T-helper 1 cell treated with Interleukin-12 subunit alpha and Interleukin-12 subunit beta and Interleukin-4 antibody, amounts not matched to agents 30 ng/mL and 1 ng/mL, for 36 hours (primary cell): ENCODE measurements at regions not wholly inside any gene's neighbourhood (a gene's known extent, or its start where the extent isn't known, plus 50 kb on each side); places are given as distances from the start of the nearest gene placed in this dataset.
"Not testable (repeated sequence)": the region's sequence is repeated elsewhere in the genome, so short reads cannot be mapped to it uniquely, and the experiment has no call there.

ENCODE experiments used
- intact Hi-C: fragments of 100-400 bp; cut with micrococcal nuclease; formaldehyde crosslinking; loops from one replicate; pipeline ENCODE4 v1.15.1; 2024

DNA sequence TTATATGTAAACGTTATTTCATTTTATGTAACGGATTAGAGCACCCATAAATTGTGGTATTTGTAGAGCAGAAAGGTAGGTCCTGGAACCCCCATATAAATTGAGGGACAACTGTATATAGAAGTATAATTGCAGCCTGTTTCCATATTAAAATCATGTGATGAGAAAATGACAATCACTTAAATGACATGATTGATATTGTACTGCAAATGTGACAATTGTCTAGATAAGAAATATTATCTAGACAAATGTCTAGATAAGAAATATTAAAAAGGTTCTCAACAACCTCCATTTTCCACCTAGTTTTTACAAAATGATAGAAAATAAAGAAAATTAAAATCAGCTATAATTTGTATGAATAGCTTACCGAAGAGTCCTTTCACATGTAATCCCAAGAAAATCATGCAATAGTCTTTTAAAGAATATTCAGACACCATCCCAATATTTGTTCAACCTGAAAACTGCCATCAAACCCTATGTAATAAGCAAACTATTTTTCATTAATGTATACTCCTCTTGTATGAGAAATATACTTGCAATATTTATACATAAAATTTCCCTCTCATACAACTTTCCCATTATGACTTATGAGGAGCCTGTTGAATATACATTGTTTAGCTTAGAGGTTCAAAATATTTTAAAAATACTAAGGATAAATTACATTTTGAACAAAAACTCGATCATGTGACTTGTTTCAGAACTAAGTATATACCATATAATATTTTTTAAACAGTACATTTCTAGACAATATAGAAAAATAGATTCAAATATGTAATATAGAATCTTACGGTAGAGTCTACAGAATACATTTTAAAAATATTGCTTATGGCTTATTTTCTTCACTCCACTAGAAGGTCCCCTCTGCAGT is 153.2 kb downstream of the CRPPA start:
- intact Hi-C loops, result no loop called here

DNA sequence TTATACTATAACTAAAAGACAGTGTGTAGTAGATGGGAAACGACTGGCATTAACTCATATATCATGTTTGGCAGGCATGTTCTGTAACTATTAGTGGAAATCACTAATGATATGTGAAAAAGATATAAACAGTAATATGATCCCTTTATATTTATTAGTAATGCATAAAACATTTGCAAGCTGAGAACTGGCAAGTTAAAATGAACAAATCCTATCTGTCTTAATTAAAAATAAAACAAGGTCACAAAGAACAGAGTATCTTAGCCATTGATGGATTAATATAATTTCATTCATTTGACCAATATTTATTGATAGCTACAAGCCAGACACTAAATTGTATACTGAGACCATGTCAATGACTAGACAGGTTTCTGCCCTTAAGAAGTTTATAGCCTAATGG is 154.5 kb downstream of the CRPPA start:
- intact Hi-C loops, result no loop called here

DNA sequence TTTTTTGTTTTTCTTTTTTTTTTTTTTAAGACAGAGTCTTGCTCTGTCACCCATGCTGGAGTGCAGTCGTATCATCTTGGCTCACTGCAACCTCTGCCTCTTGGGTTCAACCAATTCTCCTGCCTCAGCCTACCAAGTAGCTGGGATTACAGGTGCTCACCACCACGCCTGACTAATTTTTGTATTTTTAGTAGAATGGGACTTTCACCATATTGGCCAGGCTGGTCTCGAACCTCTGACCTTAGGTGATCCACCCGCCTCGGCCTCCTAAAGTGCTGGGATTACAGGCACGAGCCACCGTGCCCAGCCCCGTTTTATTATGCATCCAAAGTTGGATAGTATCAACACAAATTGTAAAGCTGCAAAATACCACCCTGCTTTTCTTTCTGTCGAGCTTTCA is 154.9 kb downstream of the CRPPA start:
- intact Hi-C loops, result not testable (repeated sequence)

DNA sequence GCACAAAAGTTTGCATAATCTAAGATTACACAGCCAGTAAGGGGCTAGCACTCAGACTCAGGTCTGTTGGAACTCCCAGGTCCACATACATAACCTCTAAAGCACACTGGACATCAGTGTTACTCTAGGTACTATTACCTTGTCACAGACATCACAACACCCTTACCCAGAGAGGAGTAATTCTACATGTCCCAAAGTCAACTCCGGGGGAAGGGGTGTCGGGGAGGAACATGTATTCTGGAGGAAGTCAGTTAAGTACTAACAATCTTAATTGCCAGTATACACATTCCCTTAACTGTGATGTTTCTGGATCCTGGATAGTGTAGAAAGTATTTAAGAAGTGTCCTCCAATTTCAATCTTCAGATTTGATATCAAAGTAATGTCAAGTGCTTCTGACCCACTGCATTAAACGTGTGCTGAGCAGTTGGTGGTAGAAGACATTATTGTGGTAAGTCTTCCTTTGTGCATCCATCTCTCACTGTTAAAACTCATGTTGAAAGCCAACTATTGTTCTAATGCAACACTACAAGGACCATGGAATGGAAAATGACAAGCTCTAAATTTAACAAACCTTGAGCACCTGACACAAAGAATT is 155.4 kb downstream of the CRPPA start:
- intact Hi-C loops, result no loop called here

DNA sequence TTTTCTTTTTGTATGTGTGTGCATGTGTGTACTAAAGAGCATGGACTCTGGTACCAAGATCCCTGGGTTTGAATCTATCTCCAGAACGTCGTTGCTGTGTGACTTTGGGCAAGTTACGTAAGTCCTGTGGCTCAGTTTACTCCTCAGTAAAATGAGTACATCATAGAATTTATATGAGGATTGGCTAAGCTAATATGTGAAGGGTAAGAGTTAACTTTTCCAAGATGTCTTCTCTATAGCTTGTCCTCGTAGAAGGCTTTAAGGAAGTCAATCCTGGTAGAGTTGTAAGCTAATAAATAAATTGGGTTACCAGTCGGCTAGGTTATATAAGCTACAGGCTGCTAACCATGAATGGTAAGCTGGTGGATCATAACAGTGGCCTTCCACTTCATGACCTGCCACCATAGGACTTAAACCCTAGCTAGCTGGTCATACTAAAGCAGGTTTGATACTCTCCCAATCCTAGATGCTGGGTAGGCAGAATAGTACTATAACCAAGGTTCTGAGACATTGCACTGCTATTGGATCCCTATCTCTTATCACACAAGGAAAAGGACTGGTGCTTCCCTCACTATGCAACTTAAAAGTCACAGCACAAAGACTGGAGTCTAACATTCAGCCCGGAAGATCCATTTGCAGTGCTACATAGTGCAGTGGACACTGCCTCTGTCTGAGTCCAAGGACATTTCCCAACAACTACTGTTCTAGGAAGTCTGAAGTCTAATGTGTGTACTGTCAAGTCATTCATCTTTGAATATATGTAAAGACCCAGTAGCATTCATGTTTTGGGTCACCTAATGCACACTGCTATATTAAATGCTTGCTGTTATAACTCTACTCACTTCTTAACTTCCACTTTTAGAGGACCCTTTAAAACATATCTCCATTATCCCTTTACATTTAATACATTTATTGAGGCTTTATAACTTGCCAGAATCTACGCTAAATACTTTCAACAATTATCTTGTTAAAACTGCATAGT is 156.2 kb downstream of the CRPPA start:
- intact Hi-C loops, result no loop called here

DNA sequence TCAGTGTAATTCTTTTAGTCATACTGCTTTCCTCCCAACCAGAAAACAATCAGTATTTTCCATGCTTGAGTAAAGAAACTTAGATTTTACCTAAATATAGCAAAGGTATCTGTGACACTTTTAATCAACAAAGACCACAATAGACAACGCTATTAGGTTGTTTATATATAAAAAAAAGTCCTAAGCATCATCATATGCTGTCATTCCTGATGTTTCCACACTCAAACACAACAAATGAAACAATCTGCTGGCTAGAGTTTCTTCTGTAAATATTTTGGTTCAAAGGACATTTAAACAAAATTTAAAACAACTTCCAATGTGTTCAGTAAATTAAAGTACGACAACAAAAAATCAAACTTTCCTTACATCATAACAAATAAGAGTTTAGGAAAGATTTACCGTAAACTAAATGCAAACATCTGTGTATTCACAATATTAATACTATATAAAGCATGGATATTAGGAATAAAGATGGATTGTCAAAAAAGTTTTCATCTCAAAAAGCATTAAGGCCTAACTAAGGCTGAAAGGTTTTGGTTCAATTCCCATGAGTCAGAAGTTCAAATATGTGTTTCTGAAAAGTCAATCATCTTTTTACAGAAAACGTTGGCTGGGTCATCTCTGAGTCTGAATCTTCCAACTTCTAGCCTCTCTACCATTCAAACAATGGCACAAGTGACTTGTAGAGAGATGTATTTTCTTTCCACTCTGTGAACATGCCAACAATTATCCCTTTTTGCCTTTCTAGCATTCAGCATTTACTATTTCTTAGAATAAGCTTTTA is 157.1 kb downstream of the CRPPA start:
- intact Hi-C loops, result no loop called here

DNA sequence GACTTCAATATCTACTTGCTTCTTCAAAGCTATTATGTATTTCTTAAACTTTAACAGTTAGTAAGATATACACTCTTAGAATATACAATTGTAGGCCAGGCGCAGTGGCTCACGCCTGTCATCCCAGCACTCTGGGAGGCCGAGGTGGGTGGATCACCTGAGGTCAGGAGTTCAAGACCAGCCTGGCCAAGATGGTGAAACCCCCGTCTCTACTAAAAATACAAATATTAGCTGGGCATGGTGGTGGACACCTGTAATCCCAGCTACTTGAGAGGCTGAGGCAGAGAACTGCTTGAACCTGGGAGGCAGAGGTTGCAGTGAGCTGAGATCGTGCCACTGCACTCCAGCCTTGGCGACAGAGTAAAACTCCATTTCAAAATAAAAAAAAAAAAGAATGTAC is 158.0 kb downstream of the CRPPA start:
- intact Hi-C loops, result not testable (repeated sequence)

DNA sequence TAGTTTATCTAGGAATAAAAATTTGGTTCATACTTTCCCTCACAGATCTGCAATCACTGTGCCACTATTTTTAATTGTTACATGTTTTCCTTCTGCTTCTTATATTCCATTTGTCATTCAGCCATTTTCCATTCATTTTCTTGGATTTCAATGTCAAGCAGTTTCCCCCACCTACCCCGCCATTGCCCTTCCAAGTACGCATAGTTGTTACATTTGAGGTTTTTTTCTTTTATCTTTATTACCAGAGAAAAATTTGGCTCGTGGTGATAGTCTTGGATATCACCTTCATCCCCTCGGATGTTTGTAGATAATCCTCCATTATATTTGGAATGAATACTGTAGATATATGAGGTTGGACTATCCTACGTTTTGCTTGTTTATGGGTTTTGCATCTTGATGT is 159.7 kb downstream of the CRPPA start:
- intact Hi-C loops, result no loop called here

DNA sequence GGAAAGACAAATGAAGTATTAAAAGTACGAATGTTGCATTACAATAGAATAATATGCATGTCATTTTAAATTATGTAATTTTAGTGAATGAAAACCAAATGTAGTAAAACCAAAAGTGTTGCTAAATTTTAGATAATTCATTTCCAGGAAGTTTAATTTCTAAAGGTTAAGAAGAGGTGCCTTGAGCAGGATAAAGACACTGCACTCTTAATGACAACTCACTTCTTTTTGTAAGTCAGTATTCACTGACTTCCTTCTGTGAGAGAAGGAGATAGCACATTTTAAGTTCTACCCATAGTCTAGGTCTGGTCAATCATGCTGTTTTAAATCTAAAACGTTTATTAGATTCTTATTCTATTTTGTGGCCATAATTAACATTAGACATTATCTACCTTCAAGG is 160.2 kb downstream of the CRPPA start:
- intact Hi-C loops, result no loop called here

DNA sequence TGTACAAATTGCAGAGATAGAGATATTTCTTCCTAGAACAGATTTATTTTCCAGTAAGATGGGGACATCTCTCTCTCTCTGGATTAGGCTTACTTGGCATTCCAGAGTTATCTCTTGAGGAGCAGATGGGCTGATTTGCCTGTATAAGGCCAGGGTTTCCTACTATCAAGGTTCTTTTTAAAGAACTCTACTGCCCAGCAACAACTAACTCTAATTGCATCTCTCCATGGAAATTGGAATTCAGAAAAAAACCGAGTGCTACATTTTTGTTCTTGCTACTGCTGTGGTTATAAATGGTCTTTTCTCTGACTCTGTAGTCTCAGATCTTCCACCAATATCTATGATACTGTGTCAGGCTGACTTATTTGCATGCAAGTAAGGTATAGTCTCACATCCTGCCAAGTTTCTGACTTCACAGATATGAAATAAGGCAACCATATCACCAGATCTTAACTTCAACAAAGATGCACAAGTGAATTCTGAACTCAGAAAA is 161.1 kb downstream of the CRPPA start:
- intact Hi-C loops, result no loop called here

DNA sequence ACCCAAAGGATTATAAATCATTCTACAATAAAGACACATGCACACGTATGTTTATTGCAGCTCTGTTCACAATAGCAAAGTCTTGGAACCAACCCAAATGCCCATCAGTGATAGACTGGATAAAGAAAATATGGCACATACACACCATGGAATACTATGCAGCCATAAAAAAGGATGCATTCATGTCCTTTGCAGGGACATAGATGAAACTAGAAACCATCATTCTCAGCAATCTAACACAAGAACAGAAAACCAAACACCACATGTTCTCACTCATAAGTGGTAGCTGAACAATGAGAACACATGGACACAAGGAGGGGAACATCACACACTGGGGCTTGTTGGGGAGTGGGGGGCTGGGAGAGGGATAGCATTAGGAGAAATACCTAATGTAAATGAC is 164.9 kb downstream of the CRPPA start:
- intact Hi-C loops, result not testable (repeated sequence)

DNA sequence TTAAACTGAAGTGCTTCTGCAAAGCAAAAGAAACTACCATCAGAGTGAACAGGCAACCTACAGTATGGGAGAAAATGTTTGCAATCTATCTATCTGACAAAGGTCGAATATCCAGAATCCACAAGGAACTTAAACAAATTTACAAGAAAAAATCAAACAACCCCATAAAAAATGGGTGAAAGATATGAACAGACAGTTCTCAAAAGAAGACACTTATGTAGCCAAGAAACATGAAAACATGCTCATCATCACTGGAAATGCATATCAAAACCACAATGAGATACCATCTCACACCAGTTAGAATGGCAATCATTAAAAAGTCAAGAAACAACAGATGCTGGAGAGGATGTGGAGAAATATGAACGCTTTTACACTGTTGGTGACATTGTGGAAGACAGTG is 165.4 kb downstream of the CRPPA start:
- intact Hi-C loops, result not testable (repeated sequence)

DNA sequence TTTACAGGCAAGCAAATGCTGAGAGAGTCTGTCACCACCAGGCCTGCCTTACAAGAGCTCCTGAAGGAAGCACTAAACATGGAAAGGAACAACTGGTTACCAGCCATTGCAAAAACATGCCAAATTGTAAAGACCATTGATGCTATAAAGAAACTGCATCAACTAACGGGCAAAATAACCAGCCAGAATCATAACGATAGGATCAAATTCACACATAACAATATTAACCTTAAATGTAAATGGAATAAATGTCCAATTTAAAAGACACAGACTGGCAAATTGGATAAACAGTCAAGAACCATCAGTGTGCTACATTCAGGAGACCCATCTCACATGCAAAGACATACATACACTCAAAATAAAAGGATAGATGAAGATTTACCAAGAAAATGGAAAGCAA is 170.7 kb downstream of the CRPPA start:
- intact Hi-C loops, result not testable (repeated sequence)

DNA sequence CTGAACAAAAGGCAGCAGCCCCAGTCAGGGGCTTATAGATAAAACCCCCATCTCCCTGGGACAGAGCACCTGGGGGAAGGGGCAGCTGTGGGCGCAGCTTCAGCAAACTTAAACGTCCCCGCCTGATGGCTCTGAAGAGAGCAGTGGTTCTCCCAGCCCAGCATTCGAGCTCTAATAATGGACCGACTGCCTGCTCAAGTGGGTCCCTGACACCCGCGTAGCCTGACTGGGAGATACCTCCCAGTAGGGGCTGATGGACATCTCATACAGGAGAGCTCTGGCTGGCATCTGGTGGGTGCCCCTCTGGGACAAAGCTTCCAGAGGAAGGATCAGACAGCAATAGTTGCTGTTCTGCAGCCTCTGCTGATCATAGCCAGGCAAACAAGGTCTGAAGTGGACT is 172.1 kb downstream of the CRPPA start:
- intact Hi-C loops, result not testable (repeated sequence)

DNA sequence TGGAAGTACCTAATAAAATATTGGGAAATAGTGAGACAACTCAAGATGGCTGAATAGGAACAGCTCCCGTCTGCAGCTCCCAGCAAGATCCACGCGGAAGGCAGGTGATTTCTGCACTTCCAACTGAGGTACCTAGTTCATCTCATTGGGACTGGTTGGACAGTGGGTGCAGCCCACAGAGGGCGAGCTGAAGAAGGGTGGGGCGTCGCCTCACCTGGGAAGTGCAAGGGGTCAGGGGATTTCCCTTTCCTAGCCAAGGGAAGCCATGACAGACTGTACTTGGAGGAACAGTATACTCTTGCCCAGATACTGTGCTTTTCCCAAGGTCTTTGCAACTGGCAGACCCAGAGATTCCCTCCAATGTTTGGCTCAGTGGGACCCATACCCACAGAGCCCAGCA is 172.8 kb downstream of the CRPPA start:
- intact Hi-C loops, result not testable (repeated sequence)

DNA sequence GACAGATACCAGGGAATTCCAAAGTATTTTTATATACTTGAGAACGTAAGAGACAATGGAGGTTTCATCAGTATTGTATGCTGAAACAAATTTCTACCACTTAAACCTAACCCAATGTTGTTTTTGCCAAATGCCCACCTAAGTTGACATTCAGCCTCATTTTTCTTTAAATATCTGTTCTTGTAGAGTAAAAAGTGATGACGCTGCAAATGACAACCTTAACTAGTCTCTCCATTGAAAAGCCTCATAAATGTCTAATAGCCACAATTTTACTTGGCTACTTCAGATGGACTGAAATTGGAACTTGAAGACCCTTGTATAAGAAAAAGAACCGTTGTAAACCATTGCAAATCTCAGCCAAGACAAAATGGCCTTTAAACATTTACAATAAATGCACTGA is 176.9 kb downstream of the CRPPA start:
- intact Hi-C loops, result no loop called here

DNA sequence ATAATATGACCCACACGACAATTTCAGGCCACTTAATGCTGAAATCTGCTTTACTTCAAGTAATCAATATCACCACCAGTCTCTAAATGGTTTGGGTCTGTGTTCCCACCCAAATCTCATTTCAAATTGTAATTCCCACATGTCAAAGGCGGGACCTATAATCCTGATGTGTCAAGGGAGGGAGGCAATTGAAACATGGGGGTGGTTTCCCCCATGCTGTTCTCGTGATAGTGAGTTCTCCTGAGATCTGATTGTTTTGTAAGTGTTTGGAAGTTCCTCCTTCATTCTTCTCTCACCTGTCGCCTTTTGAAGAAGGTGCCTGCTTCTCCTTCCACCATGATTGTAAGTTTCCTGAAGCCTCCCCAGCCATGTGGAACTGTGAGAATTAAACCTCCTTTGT is 178.4 kb downstream of the CRPPA start:
- intact Hi-C loops, result no loop called here

DNA sequence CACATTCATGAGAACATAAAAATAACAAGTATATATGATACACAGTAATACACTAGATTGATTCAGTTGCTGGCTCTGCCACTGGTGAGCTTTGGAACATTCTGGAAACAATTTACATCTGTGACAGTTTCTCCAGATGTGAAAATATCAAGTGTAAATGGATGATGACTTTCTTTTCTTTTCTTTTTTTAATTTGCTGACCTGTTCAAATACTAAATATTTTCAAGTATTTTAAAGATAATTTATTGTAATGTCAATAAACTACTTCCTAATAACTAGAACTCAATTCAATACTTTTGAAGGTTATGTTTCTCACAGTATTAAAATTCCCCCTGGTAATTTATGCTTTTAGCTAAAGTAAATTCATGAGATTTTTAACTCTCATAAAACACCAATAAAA is 180.3 kb downstream of the CRPPA start:
- intact Hi-C loops, result no loop called here

DNA sequence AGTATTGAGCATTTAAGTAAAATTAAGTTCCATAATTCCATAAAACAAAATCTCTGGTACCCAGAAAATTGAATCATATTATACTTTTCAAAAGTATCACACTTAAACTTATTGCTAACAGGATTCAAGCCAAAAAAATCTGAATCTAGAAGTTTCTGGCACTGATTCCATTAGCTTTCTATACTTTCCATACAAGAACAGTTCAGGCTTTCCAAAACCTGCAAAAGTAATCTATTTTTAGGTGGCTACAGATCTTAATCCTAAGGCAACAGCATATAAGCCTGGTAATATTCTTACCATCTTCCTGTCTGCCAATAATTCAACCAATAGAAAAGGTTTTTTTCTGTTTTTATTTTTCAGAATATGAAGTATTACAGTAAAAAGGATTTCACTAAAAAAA is 185.0 kb downstream of the CRPPA start:
- intact Hi-C loops, result no loop called here

DNA sequence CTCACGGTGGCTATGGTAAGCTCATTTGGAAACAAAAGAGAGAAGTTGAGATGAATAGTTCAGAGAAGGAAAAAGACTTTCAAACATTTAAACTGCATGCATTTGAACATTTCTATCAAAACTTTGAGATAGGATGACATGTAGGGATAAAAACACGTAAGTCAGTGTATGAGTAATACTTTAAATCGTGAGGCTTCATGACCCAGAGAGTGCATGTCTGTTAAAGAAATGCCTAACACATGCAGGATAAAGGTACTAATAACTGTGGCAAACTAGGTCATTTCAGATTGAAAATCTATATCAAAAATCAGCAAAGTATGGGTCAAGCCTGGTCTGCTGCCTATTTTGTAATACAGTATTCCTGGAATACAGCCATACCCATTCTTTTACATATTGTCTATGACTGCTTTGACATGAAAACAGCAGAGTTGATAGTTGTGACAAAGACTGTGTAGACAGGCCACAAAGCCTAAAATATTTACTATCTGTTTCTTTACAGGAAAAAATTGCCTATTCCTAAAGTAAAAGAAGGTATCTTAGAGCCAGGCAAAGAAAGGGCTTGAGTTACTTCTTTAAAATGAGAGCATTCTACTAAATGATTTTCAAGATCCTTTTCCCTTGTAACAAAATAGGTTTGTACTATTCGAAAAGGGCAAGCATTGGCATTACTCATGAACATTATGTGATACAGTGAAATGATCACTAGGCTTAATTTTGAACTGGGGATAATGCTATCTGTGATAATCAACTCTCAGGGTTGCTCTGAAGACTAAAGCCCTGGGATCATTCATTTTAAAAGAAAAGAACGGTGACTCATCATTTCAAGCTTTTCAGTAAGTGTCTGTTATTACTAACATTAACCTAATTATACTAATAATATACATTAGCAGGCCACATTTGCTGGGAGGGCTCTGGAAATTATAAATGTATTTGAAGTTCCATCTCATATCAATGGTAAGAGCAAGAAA is 185.9 kb downstream of the CRPPA start:
- intact Hi-C loops, result no loop called here
